Right lung (tissue), 2 donors: ENCODE measurements at regions not wholly inside any gene's neighbourhood (a gene's known extent, or its start where the extent isn't known, plus 50 kb on each side); places are given as distances from the start of the nearest gene placed in this dataset.

Experiments used
- DNase-seq, 2 donors: peaks; one replicate each; pipeline ENCODE4 v3.0.0-alpha.2; 2013

GRCh38 chr11:112465433-112466024 is 204.9 kb upstream of the PLET1 start:
- DNase-seq = no peak

DNA sequence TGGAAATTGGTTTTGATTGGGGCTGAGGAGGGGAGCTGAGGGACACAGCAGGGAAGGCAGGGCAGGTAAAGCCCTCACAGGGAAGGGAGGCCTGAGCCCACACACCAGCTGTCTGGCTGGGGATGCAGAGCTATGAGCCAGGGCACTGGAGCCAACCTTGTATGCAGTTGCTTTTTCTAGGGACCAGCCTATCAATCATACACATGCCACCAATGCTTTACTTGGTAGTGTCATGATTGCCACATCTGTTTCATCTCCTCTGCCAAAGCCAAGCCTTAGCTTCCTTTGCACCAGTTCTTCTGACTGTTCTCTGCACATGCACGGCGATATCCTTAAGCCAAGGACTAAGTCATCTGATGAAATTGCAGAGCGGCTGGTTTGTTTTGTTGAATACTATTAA is 207.1 kb upstream of the PLET1 start:
- DNase-seq = no peak

GRCh38 chr11:112469376-112469775 is 208.7 kb upstream of the PLET1 start:
- DNase-seq = no peak

DNA sequence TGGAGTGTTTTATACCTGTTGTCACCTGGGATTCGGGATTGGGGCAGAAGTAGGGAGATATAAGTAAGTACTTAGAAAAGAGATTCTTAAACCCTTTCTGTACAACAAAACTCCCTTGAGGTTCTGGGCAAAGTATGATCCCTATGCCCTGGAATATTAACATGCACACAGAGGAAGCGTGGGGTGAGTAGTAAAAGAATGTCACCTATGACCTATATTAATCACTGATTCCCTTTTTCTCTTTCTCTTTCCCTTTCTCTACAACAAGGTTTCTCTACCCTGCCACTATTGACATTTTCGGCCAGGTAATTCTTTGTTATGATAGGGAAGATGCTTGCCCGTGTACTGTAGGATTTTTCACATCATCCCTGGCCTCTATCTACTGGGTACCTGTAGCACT is 209.7 kb upstream of the PLET1 start:
- DNase-seq = no peak

DNA sequence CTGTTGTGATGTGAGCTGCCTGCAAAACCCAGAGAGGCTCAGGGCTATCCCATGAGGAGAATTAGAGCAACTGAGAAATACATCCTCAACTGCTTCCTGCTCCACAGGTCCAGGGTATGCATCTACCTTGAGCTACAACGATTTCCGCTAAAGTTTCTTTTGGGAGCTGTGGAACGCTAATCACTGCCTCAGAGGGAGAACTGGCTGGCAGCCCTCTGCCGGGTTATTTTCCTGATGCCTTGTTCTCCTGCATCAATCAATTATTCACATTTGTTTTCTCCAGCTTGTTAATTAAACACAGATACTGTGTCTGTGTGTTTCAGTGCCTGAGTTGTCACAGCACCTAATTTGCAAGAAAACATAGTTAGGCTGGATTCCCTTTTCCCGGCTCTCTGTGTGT is 211.1 kb upstream of the PLET1 start:
- no peak for DNase-seq

- no peak for DNase-seq
Measured at GRCh38 chr11:112477152-112477551, 216.5 kb upstream of the PLET1 start.

- no peak for DNase-seq
Measured at GRCh38 chr11:112477581-112478317, 217.1 kb upstream of the PLET1 start.

DNA sequence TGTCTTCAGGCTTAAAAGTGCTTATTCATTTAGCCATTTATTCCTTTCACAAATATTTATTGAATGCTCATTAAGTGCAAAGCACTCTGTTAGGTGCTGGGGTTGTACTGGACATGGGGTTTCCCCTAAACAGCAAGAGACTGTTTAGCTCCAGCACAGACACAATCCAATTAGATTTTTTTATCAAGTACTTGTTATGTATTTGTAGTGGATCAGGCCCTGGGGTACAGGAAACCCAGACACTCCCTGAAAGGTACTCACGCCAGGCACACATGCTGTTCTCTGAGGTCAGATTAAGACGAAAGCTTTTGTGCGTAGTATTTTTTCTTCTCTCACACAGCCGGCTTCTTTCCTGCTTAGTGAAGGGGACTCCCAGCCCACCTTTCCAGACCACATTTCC is 218.1 kb upstream of the PLET1 start:
- no peak for DNase-seq

- no peak for DNase-seq
Measured at GRCh38 chr11:112481431-112481830, 220.8 kb upstream of the PLET1 start.

GRCh38 chr11:112481893-112482292 is 221.2 kb upstream of the PLET1 start:
- no peak for DNase-seq

DNA sequence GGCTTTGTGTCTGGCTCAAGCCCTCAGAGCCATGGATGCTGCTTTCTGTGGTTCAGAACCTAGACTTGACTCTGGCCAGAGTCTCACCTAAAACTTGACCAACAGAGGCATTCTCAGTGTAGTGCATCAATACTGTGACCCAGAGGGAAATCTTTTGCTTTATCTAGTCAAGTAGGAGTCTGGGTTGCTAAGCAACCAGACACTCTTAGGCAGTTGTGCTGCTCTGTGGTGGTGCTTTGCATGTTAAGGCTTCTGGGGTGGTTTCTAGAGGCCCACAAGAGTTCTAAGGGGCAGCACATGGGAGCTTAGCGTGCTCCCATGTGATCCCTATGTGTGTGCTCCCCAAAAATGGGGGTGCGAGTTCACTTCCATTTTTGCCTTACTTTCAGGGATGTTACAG is 224.6 kb upstream of the PLET1 start:
- no peak for DNase-seq

- no peak for DNase-seq
Measured at GRCh38 chr11:112497826-112498225, 237.2 kb upstream of the PLET1 start.

- DNase-seq = no peak
Measured at GRCh38 chr11:112498701-112499100, 238.0 kb upstream of the PLET1 start.

- no peak for DNase-seq
Measured at GRCh38 chr11:112499153-112499880, 238.7 kb upstream of the PLET1 start.

DNA sequence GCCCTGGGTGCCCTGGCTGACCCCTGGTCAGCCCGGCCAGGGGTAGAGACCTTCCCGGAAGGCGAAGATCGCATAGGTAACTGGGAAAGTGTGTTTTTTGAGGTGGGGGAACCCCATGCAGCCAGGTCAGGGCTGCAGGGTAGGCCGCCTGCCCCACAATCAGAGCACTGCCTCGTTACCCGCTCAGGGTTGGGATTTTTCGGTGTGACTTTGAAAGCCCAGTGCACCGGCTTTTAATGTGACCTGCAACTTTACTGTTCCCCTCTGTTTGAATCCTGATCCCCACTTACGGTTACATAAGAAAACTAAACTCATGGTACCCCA is 239.2 kb upstream of the PLET1 start:
- no peak for DNase-seq

DNA sequence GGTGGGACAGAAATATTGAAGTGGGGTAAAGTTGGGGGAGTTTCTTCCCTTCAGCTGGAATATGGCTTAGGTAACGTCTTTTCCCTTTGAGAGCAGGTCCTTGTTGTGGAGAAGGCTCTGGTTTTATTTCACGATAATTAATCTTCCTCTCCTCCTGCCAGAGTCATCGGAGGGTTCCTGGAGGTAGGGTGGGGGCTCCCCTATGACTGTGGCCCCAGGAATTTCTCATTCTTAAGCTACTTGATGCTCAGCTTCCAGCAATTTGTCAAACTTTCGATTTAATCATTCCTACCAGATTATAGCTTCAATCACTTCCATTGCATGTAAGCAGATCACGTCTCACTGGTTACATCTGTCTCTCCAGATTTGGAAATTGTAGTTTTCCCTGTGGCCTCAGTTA is 242.8 kb upstream of the PLET1 start:
- DNase-seq = no peak

DNA sequence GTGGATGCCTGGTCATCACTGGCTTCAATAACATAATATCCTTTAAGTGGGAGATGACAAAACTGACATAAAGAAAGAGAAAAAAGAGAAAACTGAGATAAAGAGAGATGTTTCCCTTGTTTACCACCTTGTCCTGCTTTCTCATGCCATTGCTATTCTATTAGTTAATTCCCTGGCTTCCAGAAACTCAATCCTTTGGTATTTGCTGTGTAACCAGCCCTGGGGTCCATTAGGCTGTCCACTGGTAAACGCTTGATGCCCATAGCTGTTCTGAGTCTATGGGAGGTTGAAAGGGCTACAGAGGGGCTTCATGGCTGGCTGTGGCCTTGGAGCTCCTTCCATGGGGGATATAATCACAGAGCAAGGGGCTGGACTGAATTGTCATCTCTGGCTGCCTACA is 243.4 kb upstream of the PLET1 start:
- no peak for DNase-seq

DNA sequence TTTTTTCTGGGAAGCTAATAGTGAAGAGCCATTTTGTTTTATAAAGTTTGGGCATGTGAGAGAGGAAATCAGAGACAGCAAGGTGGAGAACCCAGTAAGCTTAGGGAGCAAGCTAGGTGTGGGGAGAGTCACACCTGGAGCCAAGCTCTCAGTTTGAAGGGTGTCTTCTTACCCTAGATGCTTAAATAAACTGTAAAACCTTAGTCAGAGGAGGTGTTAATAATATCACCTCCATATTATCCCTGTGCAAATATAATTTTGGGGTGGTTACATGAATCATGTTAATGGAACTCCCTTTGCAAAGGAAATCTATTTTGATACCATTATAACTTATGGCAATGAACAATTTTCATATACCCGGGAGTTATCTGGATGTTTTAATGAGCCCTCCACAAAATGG is 246.2 kb upstream of the PLET1 start:
- no peak for DNase-seq

- no peak for DNase-seq
Measured at GRCh38 chr11:112507281-112507680, 246.6 kb upstream of the PLET1 start.

DNA sequence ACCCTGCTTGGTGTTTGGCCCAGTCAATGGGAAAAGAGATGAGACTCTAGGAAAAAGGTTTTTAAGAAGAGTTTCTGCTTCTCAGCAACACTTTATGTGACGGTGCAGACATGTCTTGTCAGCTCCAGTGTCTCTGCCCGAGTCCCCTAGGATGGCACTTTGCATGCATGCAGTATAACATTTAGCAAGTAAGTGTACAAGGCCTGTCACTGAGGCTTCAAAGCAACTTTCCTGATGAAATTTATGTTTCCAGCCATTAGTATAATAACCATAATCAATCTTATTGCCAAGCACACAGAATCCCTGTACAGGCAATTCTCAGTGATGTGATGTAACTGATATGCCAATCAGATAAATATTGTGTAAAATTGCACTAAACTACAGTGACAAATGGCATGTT is 248.1 kb upstream of the PLET1 start:
- DNase-seq = no peak

DNA sequence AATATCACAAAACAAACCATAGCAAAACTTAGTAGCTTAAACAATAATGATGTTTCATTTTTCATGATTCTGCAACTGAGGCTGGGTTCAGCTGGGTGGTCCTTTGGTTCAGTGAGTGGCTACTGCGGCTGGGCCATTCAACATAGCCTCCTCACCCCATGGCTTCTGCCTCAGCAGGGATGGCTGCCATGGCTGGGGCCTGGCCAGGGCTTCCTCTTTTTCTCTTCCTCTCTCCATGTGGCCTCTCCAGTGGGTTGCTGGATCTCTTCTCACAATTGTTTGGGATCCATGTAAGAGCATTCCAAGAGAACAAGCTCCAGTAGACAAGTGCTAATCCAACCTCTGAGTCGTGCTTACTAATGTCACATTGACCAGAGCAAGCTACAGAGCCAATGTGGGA is 248.6 kb upstream of the PLET1 start:
- no peak for DNase-seq

DNA sequence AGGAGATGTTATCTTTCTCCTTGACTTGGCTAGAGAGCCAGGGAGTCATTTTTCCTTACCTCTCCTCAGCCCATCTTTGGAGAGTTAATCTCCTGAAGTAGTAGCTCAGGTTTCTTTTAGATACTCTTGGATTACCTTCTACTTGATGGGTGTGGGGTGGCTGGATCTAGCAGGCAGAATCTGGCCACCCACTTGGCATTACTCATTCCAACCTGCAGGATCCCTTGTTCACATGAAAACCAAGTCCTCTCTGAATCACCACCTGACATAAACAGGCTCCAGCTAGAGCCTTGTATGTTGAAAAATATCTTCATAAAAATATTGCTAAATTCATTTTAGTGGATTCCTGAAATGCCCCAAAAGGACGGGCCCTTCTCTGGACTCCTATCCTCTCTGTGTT is 250.6 kb upstream of the PLET1 start:
- DNase-seq = no peak

DNA sequence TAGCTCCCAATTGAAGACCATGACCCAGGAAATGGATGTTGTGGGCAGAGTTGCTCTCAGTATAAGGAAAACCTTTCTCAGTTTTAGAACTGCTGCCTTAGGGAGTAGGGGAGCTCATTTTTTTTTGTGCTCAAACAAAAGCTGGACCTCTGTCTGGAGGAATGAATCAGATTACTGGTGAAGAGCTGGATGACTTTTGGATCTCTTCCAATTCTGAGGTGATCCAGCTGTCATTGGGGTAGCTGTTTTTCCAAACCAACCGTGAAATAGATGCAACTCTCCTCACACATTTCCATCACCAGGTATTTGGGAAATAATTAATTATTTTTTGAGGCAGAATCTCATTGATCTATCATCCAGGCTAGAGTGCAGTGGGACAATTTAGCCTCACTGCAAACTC is 251.3 kb upstream of the PLET1 start:
- DNase-seq = no peak

DNA sequence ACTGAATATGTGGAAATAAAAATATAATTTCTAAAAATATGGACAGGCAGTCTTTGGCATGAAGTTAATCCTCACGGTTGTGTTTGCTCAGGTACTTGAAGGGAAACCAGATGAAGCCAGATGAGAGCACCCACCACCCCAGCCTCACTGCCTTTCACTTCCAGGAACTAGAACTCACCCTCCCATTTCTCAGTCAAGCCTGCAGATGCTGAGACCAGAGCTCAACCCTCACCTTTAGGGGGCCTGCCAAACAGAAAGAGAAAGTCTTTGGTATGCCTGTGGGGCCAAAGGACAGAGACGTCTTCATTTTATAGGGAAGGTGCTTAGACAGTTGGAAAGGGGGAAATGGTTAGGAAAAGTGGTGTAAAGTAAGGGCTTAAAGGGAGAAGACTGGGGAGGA is 252.8 kb upstream of the PLET1 start:
- DNase-seq = no peak
